ENCODE measurements at regions not wholly inside any gene's neighbourhood (a gene's known extent, or its start where the extent isn't known, plus 50 kb on each side); places are given as distances from the start of the nearest gene placed in this dataset.

DNA sequence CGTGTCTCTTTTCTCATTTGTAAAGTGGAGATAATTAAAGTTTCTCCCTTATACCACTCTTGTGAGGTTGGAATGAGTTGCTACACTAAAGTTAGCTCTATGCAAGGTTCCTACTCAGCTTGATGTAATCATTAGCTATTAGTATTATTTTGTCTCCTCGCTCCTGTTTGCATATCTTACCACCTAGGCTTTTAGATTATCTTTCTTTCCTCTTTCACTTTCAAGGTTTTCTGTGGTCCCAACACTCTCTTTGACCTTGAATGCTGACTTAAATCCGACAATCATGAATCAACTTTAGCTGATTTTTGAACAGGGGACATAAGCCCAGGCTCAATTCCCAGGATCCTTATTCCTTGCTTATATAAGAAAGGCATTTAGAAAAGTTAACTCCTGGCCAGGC lies 769.7 kb upstream of the GRM7 start:
- TF ChIP-seq, protein P1, sequence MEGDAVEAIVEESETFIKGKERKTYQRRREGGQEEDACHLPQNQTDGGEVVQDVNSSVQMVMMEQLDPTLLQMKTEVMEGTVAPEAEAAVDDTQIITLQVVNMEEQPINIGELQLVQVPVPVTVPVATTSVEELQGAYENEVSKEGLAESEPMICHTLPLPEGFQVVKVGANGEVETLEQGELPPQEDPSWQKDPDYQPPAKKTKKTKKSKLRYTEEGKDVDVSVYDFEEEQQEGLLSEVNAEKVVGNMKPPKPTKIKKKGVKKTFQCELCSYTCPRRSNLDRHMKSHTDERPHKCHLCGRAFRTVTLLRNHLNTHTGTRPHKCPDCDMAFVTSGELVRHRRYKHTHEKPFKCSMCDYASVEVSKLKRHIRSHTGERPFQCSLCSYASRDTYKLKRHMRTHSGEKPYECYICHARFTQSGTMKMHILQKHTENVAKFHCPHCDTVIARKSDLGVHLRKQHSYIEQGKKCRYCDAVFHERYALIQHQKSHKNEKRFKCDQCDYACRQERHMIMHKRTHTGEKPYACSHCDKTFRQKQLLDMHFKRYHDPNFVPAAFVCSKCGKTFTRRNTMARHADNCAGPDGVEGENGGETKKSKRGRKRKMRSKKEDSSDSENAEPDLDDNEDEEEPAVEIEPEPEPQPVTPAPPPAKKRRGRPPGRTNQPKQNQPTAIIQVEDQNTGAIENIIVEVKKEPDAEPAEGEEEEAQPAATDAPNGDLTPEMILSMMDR (conservative IDR thresholded peaks at IDR 0.05), result no peak
- TF ChIP-seq ZFX (IDR thresholded peaks at IDR 0.05), result no peak
